Keratinocyte (primary cell): ENCODE measurements at regions not wholly inside any gene's neighbourhood (a gene's known extent, or its start where the extent isn't known, plus 50 kb on each side); places are given as distances from the start of the nearest gene placed in this dataset.

Experiments used
- CTCF ChIP-seq, 3 experiments: IDR thresholded peaks in 1 of 3; conservative IDR thresholded peaks in 1 of 3; optimal IDR thresholded peaks in 1 of 3; 2 replicates in 2 of 3; 3 replicates in 1 of 3; pipeline versions ENCODE3 to v1.5.1; 2011; ENCODE audit warnings: low read length in 3 of 3, mild to moderate bottlenecking in 3 of 3, moderate library complexity in 2 of 3, control low read depth in 1 of 3, inconsistent platforms in 1 of 3; ENCODE audit not compliant: insufficient read depth in 2 of 3; ENCODE audit errors: extremely low read depth in 1 of 3
- EZH2 ChIP-seq: IDR thresholded peaks from one replicate; pipeline ENCODE4 v1.6.1; 2012; ENCODE audit warnings: inconsistent platforms, mild to moderate bottlenecking, low read length, moderate library complexity

GRCh38 chr2:104786821-104787220 is 67.1 kb upstream of the POU3F3 start:
- no peak for TF ChIP-seq CTCF (optimal IDR thresholded peaks at IDR 0.05 in 1 of 3, IDR thresholded peaks at IDR 0.05 in 1 of 3, conservative IDR thresholded peaks at IDR 0.05 in 1 of 3; ENCODE audit: extremely low read depth in 1 of 3, insufficient read depth in 2 of 3, low read length in 3 of 3)
- no peak for TF ChIP-seq EZH2
